H1 (cell line): ENCODE measurements at regions not wholly inside any gene's neighbourhood (a gene's known extent, or its start where the extent isn't known, plus 50 kb on each side); places are given as distances from the start of the nearest gene placed in this dataset.

Experiments
- RXRA ChIP-seq: IDR thresholded peaks from 2 replicates; pipeline ENCODE4 v1.6.1; 2011; ENCODE audit warnings: low read depth, mild to moderate bottlenecking, low read length, moderate library complexity; ENCODE audit not compliant: insufficient read depth
- TBP ChIP-seq: IDR thresholded peaks from 2 replicates; pipeline ENCODE4 v1.6.1; 2011; ENCODE audit warnings: low read depth, low read length, improper control_type of control experiment

GRCh38 chr11:97355230-97355629, 965.4 kb downstream of the JRKL start (continued):
- no peak for TF ChIP-seq TBP
- TF ChIP-seq RXRA, result no peak
